ENCODE measurements at regions not wholly inside any gene's neighbourhood (a gene's known extent, or its start where the extent isn't known, plus 50 kb on each side); places are given as distances from the start of the nearest gene placed in this dataset.
"Not testable (repeated sequence)": the region's sequence is repeated elsewhere in the genome, so short reads cannot be mapped to it uniquely, and the experiment has no call there.

GRCh38 chr2:111424176-111424575 is 303.5 kb downstream of the BCL2L11 start:
- not testable (repeated sequence) for TF ChIP-seq CTCF, POLR2A (IDR thresholded peaks at IDR 0.05)

All from Peyer's patch (tissue), 4 donors.